Coronary artery (tissue), 2 donors: ENCODE measurements at regions not wholly inside any gene's neighbourhood (a gene's known extent, or its start where the extent isn't known, plus 50 kb on each side); places are given as distances from the start of the nearest gene placed in this dataset.
"Not testable (repeated sequence)": the region's sequence is repeated elsewhere in the genome, so short reads cannot be mapped to it uniquely, and the experiment has no call there.

Experiments
- DNase-seq: peaks from one replicate; pipeline ENCODE4 v3.0.0-alpha.2; 2017; ENCODE audit warnings: low spot score
- H3K27ac ChIP-seq, 2 donors: fragments of 200-600 bp; sonication (generic); one replicate each; pipeline ENCODE4 v1.5.1; 2016 to 2019
- H3K4me3 ChIP-seq: fragments of 200-600 bp; sonication (generic); 2 replicates; pipeline ENCODE4 v1.5.1; 2016; ENCODE audit warnings: mild to moderate bottlenecking, moderate library complexity
- CTCF ChIP-seq: fragments of 200-600 bp; sonication (generic); IDR thresholded peaks from one replicate; pipeline ENCODE4 v1.5.1; 2019; ENCODE audit warnings: antibody characterized with exemption

DNA sequence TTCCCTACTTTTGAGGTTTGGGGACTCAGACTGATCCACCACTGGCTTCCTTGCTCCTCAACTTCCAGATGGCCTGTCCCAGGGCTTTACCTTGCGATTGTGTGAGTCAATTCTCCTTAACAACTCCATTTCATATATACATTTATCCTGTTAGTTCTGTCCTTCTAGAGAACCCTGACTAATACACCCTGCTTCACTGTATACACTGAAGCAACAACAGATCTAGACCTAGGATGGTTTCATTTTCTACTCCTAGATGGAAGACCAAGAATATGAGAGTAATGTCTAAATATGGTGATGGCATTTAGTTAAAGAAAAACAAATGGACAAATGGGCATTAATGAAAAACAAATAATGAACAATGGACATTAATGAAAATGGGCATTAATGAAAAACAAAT, 225.6 kb downstream of the LMBRD1 start:
- no peak for TF ChIP-seq CTCF
- Histone ChIP-seq H3K27ac (no peak overlapping the region), H3K4me3 (no peak overlapping the region)
- DNase-seq = no peak

DNA sequence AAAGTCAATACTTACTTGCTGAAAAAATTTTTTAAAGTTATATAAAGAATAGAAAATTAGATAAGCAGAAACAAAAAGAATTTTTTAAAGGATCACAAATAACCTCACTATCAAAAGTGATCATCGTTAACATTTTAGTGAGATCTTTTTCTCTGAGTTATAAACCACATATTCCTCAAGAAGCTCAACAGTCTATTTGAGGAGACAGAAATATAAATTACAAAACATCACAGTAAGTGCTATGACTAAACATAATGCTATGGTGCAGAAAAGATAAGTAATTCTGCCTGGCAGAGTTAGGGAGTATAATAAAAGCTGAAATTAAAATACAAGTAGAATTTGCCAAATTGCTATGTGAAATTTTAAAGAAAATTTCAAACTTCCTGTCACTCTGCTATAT, 226.7 kb downstream of the LMBRD1 start:
- H3K27ac ChIP-seq = no peak overlapping the region
- H3K4me3 ChIP-seq = no peak overlapping the region
- DNase-seq = no peak
- no peak for TF ChIP-seq CTCF

GRCh38 chr6:69560597-69560996, 236.2 kb downstream of the LMBRD1 start:
- not testable (repeated sequence) for H3K27ac ChIP-seq, DNase-seq, H3K4me3 ChIP-seq

DNA sequence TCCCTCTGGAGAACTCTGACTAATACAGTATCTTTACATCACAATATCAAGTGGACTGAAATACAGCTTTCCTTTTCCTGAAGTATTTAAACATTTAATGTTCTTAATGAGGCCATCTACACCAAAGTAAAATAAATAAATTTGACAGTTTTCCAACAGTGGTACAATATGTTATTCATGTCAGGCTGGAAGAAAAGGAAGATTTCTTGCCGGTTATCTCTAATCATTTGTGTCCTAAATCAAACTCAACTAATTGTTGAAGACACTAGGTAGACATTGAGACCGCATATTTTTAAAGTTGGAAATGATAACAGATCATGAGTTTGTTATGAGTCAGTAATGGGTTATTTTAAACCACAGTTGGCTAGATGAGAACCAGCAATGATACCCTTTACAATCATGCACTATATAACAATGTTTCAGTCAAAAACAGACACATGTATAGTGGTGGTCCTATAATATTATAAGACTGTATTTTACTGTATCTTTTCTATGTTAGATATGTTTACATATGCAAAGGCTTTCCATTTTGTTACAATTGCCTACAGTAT, 241.6 kb downstream of the LMBRD1 start:
- no peak for TF ChIP-seq CTCF
- DNase-seq = no peak
- no peak overlapping the region for H3K27ac ChIP-seq
- H3K4me3 ChIP-seq = no peak overlapping the region

- TF ChIP-seq CTCF = no peak
- no peak for DNase-seq
- Histone ChIP-seq H3K27ac (no peak overlapping the region), H3K4me3 (no peak overlapping the region)
Observed at GRCh38 chr6:69542494-69542893, 254.3 kb downstream of the LMBRD1 start.

- no peak for DNase-seq
- Histone ChIP-seq H3K4me3 (no peak overlapping the region), H3K27ac (no peak overlapping the region)
- TF ChIP-seq CTCF = no peak
Observed at GRCh38 chr6:69527921-69528476, 268.8 kb downstream of the LMBRD1 start.

- DNase-seq, H3K27ac ChIP-seq, H3K4me3 ChIP-seq: not testable (repeated sequence)
Observed at GRCh38 chr6:69515480-69515879, 281.3 kb downstream of the LMBRD1 start.

DNA sequence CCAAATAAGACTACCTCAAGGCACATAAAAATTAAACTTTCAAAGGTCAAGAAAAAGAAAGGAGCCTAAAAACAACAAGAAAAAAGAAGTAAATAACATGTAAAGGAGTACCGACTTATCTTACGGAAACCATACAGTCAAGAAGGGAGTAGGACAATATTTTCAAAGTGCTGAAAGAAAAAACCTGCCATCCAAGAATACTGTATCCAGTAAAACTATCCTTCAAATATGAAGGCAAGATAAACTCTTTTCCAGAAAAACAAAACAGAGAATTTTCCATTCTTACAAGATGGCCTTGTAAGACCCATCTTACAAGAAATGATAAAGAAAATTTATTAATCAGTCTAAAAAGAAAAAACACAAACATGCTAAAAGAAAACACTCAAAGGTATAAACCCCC, 302.2 kb downstream of the LMBRD1 start:
- no peak for TF ChIP-seq CTCF
- H3K4me3 ChIP-seq = no peak overlapping the region
- no peak overlapping the region for H3K27ac ChIP-seq
- DNase-seq = no peak
